ENCODE measurements at regions not wholly inside any gene's neighbourhood (a gene's known extent, or its start where the extent isn't known, plus 50 kb on each side); places are given as distances from the start of the nearest gene placed in this dataset.
A peak's percentile ranks its signal among the peaks of the same experiment; 100 is the strongest.
"Not testable (repeated sequence)": the region's sequence is repeated elsewhere in the genome, so short reads cannot be mapped to it uniquely, and the experiment has no call there.

DNA sequence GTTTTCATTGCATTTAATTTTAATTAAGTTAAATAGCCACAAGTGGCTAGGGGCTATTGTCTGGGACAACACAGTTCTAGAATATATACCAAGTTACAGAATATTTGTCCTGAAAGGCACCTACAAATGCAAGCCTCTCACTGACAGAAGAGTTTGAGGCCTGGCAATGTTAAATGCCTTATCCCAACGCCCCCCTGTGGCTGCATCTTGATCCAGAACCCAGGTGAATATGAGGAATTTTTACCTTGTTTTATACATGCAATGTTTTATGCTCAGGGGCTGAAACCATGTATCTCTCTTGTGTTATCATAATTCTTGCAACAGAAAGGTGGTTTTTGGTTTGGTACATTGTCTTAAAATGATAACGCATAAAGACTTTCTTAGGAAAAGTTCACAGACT lies 71.8 kb upstream of the SEC11C start:
- H3K4me3 ChIP-seq (ENCODE audit: low read length) = no peak overlapping the region
- TF ChIP-seq, protein P1, sequence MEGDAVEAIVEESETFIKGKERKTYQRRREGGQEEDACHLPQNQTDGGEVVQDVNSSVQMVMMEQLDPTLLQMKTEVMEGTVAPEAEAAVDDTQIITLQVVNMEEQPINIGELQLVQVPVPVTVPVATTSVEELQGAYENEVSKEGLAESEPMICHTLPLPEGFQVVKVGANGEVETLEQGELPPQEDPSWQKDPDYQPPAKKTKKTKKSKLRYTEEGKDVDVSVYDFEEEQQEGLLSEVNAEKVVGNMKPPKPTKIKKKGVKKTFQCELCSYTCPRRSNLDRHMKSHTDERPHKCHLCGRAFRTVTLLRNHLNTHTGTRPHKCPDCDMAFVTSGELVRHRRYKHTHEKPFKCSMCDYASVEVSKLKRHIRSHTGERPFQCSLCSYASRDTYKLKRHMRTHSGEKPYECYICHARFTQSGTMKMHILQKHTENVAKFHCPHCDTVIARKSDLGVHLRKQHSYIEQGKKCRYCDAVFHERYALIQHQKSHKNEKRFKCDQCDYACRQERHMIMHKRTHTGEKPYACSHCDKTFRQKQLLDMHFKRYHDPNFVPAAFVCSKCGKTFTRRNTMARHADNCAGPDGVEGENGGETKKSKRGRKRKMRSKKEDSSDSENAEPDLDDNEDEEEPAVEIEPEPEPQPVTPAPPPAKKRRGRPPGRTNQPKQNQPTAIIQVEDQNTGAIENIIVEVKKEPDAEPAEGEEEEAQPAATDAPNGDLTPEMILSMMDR (conservative IDR thresholded peaks at IDR 0.05; ENCODE audit: low read depth, low read length) = peak; percentile 71
- DNase-seq (ENCODE audit: low read depth) = no peak

DNA sequence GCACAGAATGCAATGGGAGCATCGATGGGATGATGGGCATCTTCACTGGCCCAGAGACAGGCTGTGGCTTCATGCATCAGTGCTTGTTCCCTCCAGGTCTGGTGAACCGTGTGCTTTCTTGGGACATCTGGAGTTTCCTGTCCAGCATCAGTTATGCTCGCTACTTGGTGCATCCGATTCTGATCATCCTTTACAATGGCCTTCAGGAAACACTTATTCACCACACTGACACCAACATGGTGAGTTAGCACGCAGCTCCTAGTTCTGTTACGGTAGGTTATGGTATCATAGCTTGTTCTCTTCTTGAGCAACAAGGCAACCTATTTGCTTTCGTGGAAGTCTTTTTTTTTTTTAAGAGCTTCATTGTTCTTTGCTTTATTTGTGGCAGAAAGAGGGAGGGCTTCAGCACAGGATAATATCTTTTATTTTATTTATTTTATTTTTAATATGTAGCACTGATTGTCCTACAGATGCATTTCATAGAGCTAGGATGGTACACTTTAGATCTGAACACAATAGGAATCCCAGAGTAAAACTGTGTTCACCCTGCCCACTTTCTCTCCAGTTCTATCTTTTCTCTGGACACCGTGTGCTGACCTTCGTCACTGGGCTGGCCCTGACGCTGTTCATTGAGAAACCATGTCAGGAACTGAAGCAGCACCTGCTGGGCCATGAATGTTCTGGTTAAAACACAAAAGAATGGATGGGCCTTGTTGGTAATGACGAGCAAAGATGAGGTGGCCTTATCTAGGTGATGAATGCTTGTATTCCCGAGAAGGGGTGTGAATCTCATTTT lies 71.2 kb upstream of the SEC11C start:
- DNase-seq (ENCODE audit: low read depth) = no peak
- TF ChIP-seq, protein P1 (conservative IDR thresholded peaks at IDR 0.05; ENCODE audit: low read depth, low read length) = no peak
- H3K4me3 ChIP-seq (ENCODE audit: low read length) = no peak overlapping the region

DNA sequence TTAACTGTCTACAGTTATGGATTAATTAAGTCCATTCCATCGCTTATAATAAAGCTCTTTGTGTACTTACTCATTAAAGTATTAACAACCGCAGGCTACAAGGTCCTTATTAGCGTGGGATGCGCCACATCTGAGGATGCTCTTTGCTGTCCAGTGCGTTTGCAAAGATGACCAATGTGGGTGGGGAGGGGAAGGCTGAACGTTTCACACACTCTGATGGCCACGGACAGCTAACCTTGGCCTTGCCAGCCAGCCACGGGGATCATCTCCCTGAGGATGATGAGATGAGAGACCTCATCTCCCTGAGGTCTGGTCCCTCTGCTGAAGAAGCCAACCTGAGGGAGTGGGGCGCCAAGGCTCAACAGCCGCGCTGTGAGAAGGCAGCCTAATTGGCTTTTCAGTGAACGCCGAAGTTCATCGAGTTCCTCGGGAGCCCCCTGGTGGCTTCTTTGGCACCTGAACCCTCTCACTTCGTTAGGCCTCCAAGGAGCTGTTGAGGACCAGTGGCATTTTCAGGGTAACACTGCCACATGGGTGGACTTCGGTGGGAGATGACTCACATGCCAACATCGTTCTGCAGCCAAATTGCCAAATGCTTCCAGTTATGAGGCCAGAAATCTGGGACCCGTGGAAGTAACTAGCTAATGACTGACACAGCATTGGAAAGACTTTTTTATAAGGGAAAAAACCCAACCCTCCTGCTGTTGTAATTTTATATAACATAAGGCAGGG lies 69.3 kb upstream of the SEC11C start:
- TF ChIP-seq, protein P1 (conservative IDR thresholded peaks at IDR 0.05; ENCODE audit: low read depth, low read length) = peak; percentile 89
- H3K4me3 ChIP-seq (ENCODE audit: low read length) = no peak overlapping the region
- DNase-seq (ENCODE audit: low read depth) = peak; percentile 44

DNA sequence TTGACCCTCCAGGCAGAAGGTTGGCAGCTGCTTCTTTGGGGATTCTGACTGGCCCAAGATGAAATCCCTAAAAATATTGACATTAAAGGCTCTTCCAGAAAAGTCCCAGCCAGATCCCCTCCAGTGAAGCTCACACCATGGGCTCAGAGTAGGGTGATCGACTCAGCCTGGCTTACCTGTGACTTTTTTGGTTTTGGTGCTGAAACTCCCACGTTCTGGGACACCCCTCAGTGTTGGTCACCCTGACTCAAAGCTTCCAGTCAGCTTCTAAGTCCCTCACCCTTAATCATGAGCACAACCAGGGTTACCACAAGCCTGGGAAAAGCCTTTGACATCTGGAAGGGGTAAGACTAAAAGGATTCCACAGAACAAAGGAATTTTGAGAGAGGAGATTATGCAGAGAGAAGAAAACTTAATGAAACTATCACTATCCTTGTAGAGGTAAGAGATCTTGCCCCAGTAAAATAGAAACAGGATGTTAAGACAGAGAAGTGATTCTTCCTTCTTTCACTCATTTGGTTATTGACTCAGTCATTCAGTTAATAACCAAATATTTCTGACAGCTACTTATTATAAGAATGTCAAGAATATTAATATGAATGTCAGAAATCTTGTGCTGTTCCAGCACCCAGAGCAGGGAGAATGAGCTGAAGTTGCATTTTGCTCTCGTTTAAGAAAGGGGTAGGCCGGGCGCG lies 66.8 kb upstream of the SEC11C start:
- TF ChIP-seq, protein P1 (conservative IDR thresholded peaks at IDR 0.05; ENCODE audit: low read depth, low read length) = no peak
- H3K4me3 ChIP-seq (ENCODE audit: low read length) = no peak overlapping the region
- no peak for DNase-seq (ENCODE audit: low read depth)

DNA sequence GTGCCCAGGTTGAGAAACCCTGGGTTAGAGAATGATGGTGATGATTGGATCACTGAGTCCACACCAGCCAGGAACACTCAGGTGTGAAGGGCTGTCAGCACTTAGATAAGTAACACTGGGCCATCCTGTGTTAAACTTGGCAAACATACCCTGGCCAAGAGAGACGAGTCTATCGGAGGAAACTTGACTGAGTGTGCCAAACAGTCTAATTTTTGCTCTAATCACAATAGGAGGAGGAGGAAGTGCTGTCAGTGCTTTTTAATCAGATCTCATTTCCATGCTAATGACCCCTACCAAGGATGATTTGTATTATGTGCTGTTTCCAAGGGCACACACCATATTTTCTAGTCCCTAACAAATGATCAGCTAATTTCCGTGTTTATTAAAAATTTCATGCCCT lies 63.8 kb upstream of the SEC11C start:
- no peak for DNase-seq (ENCODE audit: low read depth)
- TF ChIP-seq, protein P1 (conservative IDR thresholded peaks at IDR 0.05; ENCODE audit: low read depth, low read length) = no peak
- no peak overlapping the region for H3K4me3 ChIP-seq (ENCODE audit: low read length)

DNA sequence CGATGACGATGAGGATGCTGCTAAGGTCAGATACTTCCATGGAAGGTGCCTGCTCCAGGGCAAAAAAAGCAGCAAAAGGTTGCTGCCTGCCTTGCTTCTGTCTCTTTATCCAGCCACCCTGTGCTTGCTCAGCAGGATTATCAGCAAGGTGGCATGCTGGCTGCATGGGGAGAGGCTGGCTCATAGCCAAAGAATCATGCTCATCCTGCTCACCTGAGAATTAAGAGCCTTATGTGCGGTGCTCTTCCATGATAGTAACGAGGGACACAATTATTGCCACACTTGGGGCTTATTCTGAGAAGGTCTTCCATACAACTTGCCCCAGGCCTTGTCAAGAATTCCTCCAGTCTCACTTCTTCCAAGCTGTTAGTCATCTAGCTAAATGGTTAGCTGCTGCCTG lies 60.4 kb upstream of the SEC11C start:
- DNase-seq (ENCODE audit: low read depth) = no peak
- H3K4me3 ChIP-seq (ENCODE audit: low read length) = no peak overlapping the region
- TF ChIP-seq, protein P1 (conservative IDR thresholded peaks at IDR 0.05; ENCODE audit: low read depth, low read length) = no peak

DNA sequence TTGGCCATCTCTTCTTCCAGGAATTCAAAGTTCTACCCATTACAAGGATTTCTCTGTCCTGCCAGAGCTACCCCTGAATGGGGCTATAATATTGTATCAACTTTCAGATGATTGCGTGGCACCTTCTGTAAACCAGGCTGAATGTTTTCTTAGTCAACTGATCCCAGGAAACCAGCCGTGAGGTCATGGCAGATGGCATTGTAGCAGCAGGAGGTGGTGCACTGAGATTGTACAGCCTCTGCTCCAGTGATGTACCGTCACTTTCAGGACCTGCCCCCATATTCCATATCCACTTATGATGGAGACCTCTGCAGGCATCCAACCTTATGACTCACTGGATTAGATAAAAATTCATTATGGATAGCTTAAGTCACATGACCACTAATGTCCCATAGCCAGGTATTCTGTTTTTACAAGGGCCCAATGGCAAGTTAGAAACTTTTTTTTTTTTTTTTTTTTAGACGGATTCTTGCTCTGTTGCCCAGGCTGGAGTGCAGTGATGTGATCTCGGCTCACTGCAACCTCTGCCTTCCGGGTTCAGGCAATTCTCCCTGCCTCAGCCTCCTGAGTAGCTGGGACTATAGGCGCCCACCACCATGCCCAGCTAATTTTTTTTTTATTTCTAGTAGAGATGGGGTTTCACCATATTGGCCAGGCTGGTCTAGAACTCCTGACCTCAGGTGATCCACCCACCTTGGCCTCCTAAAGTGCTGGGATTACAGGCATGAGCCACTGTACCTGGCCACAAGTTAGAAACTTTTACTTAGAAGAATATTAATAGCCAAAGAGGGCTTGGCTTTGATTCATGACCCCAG lies 59.8 kb upstream of the SEC11C start:
- DNase-seq (ENCODE audit: low read depth); H3K4me3 ChIP-seq (ENCODE audit: low read length): not testable (repeated sequence)

Data from retinal pigment epithelial cell (primary cell).